ENCODE measurements at regions not wholly inside any gene's neighbourhood (a gene's known extent, or its start where the extent isn't known, plus 50 kb on each side); places are given as distances from the start of the nearest gene placed in this dataset.

GRCh38 chr2:144300632-144301031 lies 219.3 kb downstream of the ZEB2 start:
- no peaks in the 10 kb centered on the region for H3K36me3 ChIP-seq (ENCODE audit: control insufficient read depth in 2 of 2, insufficient read depth in 2 of 2, low read length in 1 of 2)
- WGBS, result 97% methylated on average over 2 of the region's 2 CpGs
- H3K27ac ChIP-seq (ENCODE audit: low read depth in 1 of 2, low read length in 1 of 2), result no peak overlapping the region
- H3K27me3 ChIP-seq (ENCODE audit: control insufficient read depth in 2 of 2, insufficient read depth in 1 of 2, low read length in 1 of 2), result no peaks in the 10 kb centered on the region
- H3K9me3 ChIP-seq (ENCODE audit: control insufficient read depth in 2 of 2, insufficient read depth in 1 of 2, low read length in 1 of 2), result no peaks in the 10 kb centered on the region
- DNase-seq (ENCODE audit: low read depth in 6 of 9, low spot score in 9 of 9), result no peak
- H3K4me1 ChIP-seq (ENCODE audit: control insufficient read depth in 2 of 2, insufficient read depth in 2 of 2, low read length in 2 of 2), result no peaks in the 10 kb centered on the region
- no peak overlapping the region for H3K4me3 ChIP-seq (ENCODE audit: low read length in 2 of 2)

- H3K27me3 ChIP-seq (ENCODE audit: control insufficient read depth in 2 of 2, insufficient read depth in 1 of 2, low read length in 1 of 2), result no peaks in the 10 kb centered on the region
- DNase-seq (ENCODE audit: low read depth in 6 of 9, low spot score in 9 of 9), result no peak
- H3K4me1 ChIP-seq (ENCODE audit: control insufficient read depth in 2 of 2, insufficient read depth in 2 of 2, low read length in 2 of 2), result no peaks in the 10 kb centered on the region
- no peak overlapping the region for H3K4me3 ChIP-seq (ENCODE audit: low read length in 2 of 2)
- no peak overlapping the region for H3K27ac ChIP-seq (ENCODE audit: low read depth in 1 of 2, low read length in 1 of 2)
- H3K36me3 ChIP-seq (ENCODE audit: control insufficient read depth in 2 of 2, insufficient read depth in 2 of 2, low read length in 1 of 2), result no peaks in the 10 kb centered on the region
- 99% methylated on average over 1 of the region's 1 CpG for WGBS
- H3K9me3 ChIP-seq (ENCODE audit: control insufficient read depth in 2 of 2, insufficient read depth in 1 of 2, low read length in 1 of 2), result no peaks in the 10 kb centered on the region
Measured at GRCh38 chr2:144290276-144290675, 229.6 kb downstream of the ZEB2 start.

- H3K36me3 ChIP-seq (ENCODE audit: control insufficient read depth in 2 of 2, insufficient read depth in 2 of 2, low read length in 1 of 2), result no peaks in the 10 kb centered on the region
- H3K4me3 ChIP-seq (ENCODE audit: low read length in 2 of 2), result no peak overlapping the region
- no peaks in the 10 kb centered on the region for H3K9me3 ChIP-seq (ENCODE audit: control insufficient read depth in 2 of 2, insufficient read depth in 1 of 2, low read length in 1 of 2)
- no peak overlapping the region for H3K27ac ChIP-seq (ENCODE audit: low read depth in 1 of 2, low read length in 1 of 2)
- no peaks in the 10 kb centered on the region for H3K4me1 ChIP-seq (ENCODE audit: control insufficient read depth in 2 of 2, insufficient read depth in 2 of 2, low read length in 2 of 2)
- WGBS, result 95% methylated on average over 3 of the region's 3 CpGs
- no peak for DNase-seq (ENCODE audit: low read depth in 6 of 9, low spot score in 9 of 9)
- H3K27me3 ChIP-seq (ENCODE audit: control insufficient read depth in 2 of 2, insufficient read depth in 1 of 2, low read length in 1 of 2), result no peaks in the 10 kb centered on the region
Measured at GRCh38 chr2:144288438-144288837, 231.5 kb downstream of the ZEB2 start.

- no peaks in the 10 kb centered on the region for H3K4me1 ChIP-seq (ENCODE audit: control insufficient read depth in 2 of 2, insufficient read depth in 2 of 2, low read length in 2 of 2)
- H3K36me3 ChIP-seq (ENCODE audit: control insufficient read depth in 2 of 2, insufficient read depth in 2 of 2, low read length in 1 of 2), result no peaks in the 10 kb centered on the region
- H3K27ac ChIP-seq (ENCODE audit: low read depth in 1 of 2, low read length in 1 of 2), result no peak overlapping the region
- H3K4me3 ChIP-seq (ENCODE audit: low read length in 2 of 2), result no peak overlapping the region
- no peaks in the 10 kb centered on the region for H3K9me3 ChIP-seq (ENCODE audit: control insufficient read depth in 2 of 2, insufficient read depth in 1 of 2, low read length in 1 of 2)
- no peak for DNase-seq (ENCODE audit: low read depth in 6 of 9, low spot score in 9 of 9)
- no peaks in the 10 kb centered on the region for H3K27me3 ChIP-seq (ENCODE audit: control insufficient read depth in 2 of 2, insufficient read depth in 1 of 2, low read length in 1 of 2)
Measured at GRCh38 chr2:144285324-144285723, 234.6 kb downstream of the ZEB2 start.

- Histone ChIP-seq H3K27me3 (ENCODE audit: control insufficient read depth in 2 of 2, insufficient read depth in 1 of 2, low read length in 1 of 2) (no peaks in the 10 kb centered on the region), H3K4me1 (ENCODE audit: control insufficient read depth in 2 of 2, insufficient read depth in 2 of 2, low read length in 2 of 2) (no peaks in the 10 kb centered on the region), H3K36me3 (ENCODE audit: control insufficient read depth in 2 of 2, insufficient read depth in 2 of 2, low read length in 1 of 2) (no peaks in the 10 kb centered on the region), H3K4me3 (ENCODE audit: low read length in 2 of 2) (no peak overlapping the region), H3K9me3 (ENCODE audit: control insufficient read depth in 2 of 2, insufficient read depth in 1 of 2, low read length in 1 of 2) (no peaks in the 10 kb centered on the region), H3K27ac (ENCODE audit: low read depth in 1 of 2, low read length in 1 of 2) (no peak overlapping the region)
- no peak for DNase-seq (ENCODE audit: low read depth in 6 of 9, low spot score in 9 of 9)
Measured at GRCh38 chr2:144281476-144281875, 238.4 kb downstream of the ZEB2 start.

GRCh38 chr2:144280009-144280408 lies 239.9 kb downstream of the ZEB2 start:
- Histone ChIP-seq H3K4me1 (ENCODE audit: control insufficient read depth in 2 of 2, insufficient read depth in 2 of 2, low read length in 2 of 2) (no peaks in the 10 kb centered on the region), H3K4me3 (ENCODE audit: low read length in 2 of 2) (no peak overlapping the region), H3K27me3 (ENCODE audit: control insufficient read depth in 2 of 2, insufficient read depth in 1 of 2, low read length in 1 of 2) (no peaks in the 10 kb centered on the region), H3K27ac (ENCODE audit: low read depth in 1 of 2, low read length in 1 of 2) (no peak overlapping the region), H3K9me3 (ENCODE audit: control insufficient read depth in 2 of 2, insufficient read depth in 1 of 2, low read length in 1 of 2) (no peaks in the 10 kb centered on the region), H3K36me3 (ENCODE audit: control insufficient read depth in 2 of 2, insufficient read depth in 2 of 2, low read length in 1 of 2) (no peaks in the 10 kb centered on the region)
- DNase-seq (ENCODE audit: low read depth in 6 of 9, low spot score in 9 of 9), result no peak
- 98% methylated on average over 2 of the region's 2 CpGs for whole genome bisulfite sequencing

GRCh38 chr2:144279165-144279564 lies 240.8 kb downstream of the ZEB2 start:
- Histone ChIP-seq H3K4me3 (ENCODE audit: low read length in 2 of 2) (no peak overlapping the region), H3K9me3 (ENCODE audit: control insufficient read depth in 2 of 2, insufficient read depth in 1 of 2, low read length in 1 of 2) (no peaks in the 10 kb centered on the region), H3K27ac (ENCODE audit: low read depth in 1 of 2, low read length in 1 of 2) (no peak overlapping the region), H3K36me3 (ENCODE audit: control insufficient read depth in 2 of 2, insufficient read depth in 2 of 2, low read length in 1 of 2) (no peaks in the 10 kb centered on the region), H3K4me1 (ENCODE audit: control insufficient read depth in 2 of 2, insufficient read depth in 2 of 2, low read length in 2 of 2) (no peaks in the 10 kb centered on the region), H3K27me3 (ENCODE audit: control insufficient read depth in 2 of 2, insufficient read depth in 1 of 2, low read length in 1 of 2) (no peaks in the 10 kb centered on the region)
- no peak for DNase-seq (ENCODE audit: low read depth in 6 of 9, low spot score in 9 of 9)
- 96% methylated on average over 3 of the region's 3 CpGs for WGBS

- no peak for DNase-seq (ENCODE audit: low read depth in 6 of 9, low spot score in 9 of 9)
- 97% methylated on average over 2 of the region's 2 CpGs for WGBS
- Histone ChIP-seq H3K4me1 (ENCODE audit: control insufficient read depth in 2 of 2, insufficient read depth in 2 of 2, low read length in 2 of 2) (no peaks in the 10 kb centered on the region), H3K4me3 (ENCODE audit: low read length in 2 of 2) (no peak overlapping the region), H3K36me3 (ENCODE audit: control insufficient read depth in 2 of 2, insufficient read depth in 2 of 2, low read length in 1 of 2) (no peaks in the 10 kb centered on the region), H3K27ac (ENCODE audit: low read depth in 1 of 2, low read length in 1 of 2) (no peak overlapping the region), H3K27me3 (ENCODE audit: control insufficient read depth in 2 of 2, insufficient read depth in 1 of 2, low read length in 1 of 2) (no peaks in the 10 kb centered on the region), H3K9me3 (ENCODE audit: control insufficient read depth in 2 of 2, insufficient read depth in 1 of 2, low read length in 1 of 2) (no peaks in the 10 kb centered on the region)
Measured at GRCh38 chr2:144277622-144278354, 242.1 kb downstream of the ZEB2 start.

GRCh38 chr2:144275340-144275739 lies 244.6 kb downstream of the ZEB2 start:
- no peaks in the 10 kb centered on the region for H3K36me3 ChIP-seq (ENCODE audit: control insufficient read depth in 2 of 2, insufficient read depth in 2 of 2, low read length in 1 of 2)
- no peak overlapping the region for H3K27ac ChIP-seq (ENCODE audit: low read depth in 1 of 2, low read length in 1 of 2)
- H3K4me3 ChIP-seq (ENCODE audit: low read length in 2 of 2), result no peak overlapping the region
- DNase-seq (ENCODE audit: low read depth in 6 of 9, low spot score in 9 of 9), result no peak
- H3K27me3 ChIP-seq (ENCODE audit: control insufficient read depth in 2 of 2, insufficient read depth in 1 of 2, low read length in 1 of 2), result no peaks in the 10 kb centered on the region
- no peaks in the 10 kb centered on the region for H3K4me1 ChIP-seq (ENCODE audit: control insufficient read depth in 2 of 2, insufficient read depth in 2 of 2, low read length in 2 of 2)
- no peaks in the 10 kb centered on the region for H3K9me3 ChIP-seq (ENCODE audit: control insufficient read depth in 2 of 2, insufficient read depth in 1 of 2, low read length in 1 of 2)

GRCh38 chr2:144274131-144274530 lies 245.8 kb downstream of the ZEB2 start:
- DNase-seq (ENCODE audit: low read depth in 6 of 9, low spot score in 9 of 9), result no peak
- Histone ChIP-seq H3K27me3 (ENCODE audit: control insufficient read depth in 2 of 2, insufficient read depth in 1 of 2, low read length in 1 of 2) (no peaks in the 10 kb centered on the region), H3K4me3 (ENCODE audit: low read length in 2 of 2) (no peak overlapping the region), H3K36me3 (ENCODE audit: control insufficient read depth in 2 of 2, insufficient read depth in 2 of 2, low read length in 1 of 2) (no peaks in the 10 kb centered on the region), H3K4me1 (ENCODE audit: control insufficient read depth in 2 of 2, insufficient read depth in 2 of 2, low read length in 2 of 2) (no peaks in the 10 kb centered on the region), H3K27ac (ENCODE audit: low read depth in 1 of 2, low read length in 1 of 2) (no peak overlapping the region), H3K9me3 (ENCODE audit: control insufficient read depth in 2 of 2, insufficient read depth in 1 of 2, low read length in 1 of 2) (no peaks in the 10 kb centered on the region)
- 93% methylated on average over 2 of the region's 2 CpGs for WGBS
